Right lobe of liver (tissue), 4 donors: ENCODE measurements at regions not wholly inside any gene's neighbourhood (a gene's known extent, or its start where the extent isn't known, plus 50 kb on each side); places are given as distances from the start of the nearest gene placed in this dataset.

Experiments
- CTCF ChIP-seq, 4 donors: fragments of 200-600 bp in 3 of 4; fragments of 450-650 bp in 1 of 4; IDR thresholded peaks; one replicate each; pipeline versions ENCODE4 v1.5.1 to v1.8.0; 2016 to 2022; ENCODE audit warnings: antibody characterized with exemption in 4 of 4, mild to moderate bottlenecking in 2 of 4
- POLR2A ChIP-seq: fragments of 450-650 bp; IDR thresholded peaks from one replicate; pipeline ENCODE4 v1.6.1; 2017; ENCODE audit warnings: antibody characterized with exemption, mild to moderate bottlenecking
- donor health status: DM: no; HTN: no; CAD: no.
- donor health status: DM: no; HTN: no; CAD: no.
- donor health status: DM: no; HTN: yes; CAD: no.

- TF ChIP-seq POLR2A, result no peak
- no peak for TF ChIP-seq CTCF (IDR thresholded peaks at IDR 0.05)
These were observed 176.2 kb upstream of the NECTIN1 start for GRCh38 chr11:119905162-119905561.
